Tibial nerve (tissue), 4 donors: ENCODE measurements at regions not wholly inside any gene's neighbourhood (a gene's known extent, or its start where the extent isn't known, plus 50 kb on each side); places are given as distances from the start of the nearest gene placed in this dataset.

Experiments
- DNase-seq, 2 donors: peaks; one replicate each; pipeline ENCODE4 v3.0.0-alpha.2; 2019; ENCODE audit warnings: low spot score in 2 of 2
- H3K27ac ChIP-seq, 4 donors: fragments of 200-600 bp; sonication (generic) in 3 of 4; one replicate each; pipeline ENCODE4 v1.5.1; 2017 to 2019; ENCODE audit warnings: mild to moderate bottlenecking in 1 of 4
- H3K27me3 ChIP-seq, 2 donors: fragments of 200-600 bp; sonication (generic) in 1 of 2; one replicate each; pipeline versions ENCODE4 v1.5.1 to v1.6.0; 2017 to 2019
- H3K36me3 ChIP-seq, 3 donors: fragments of 200-600 bp; sonication (generic); one replicate each; pipeline ENCODE4 v1.5.1; 2018 to 2019
- H3K4me1 ChIP-seq, 4 donors: fragments of 200-600 bp; sonication (generic) in 3 of 4; one replicate each; pipeline ENCODE4 v1.5.1; 2017 to 2019
- H3K4me3 ChIP-seq, 4 donors: fragments of 200-600 bp; sonication (generic) in 3 of 4; one replicate each; pipeline ENCODE4 v1.5.1; 2017 to 2019; ENCODE audit warnings: mild to moderate bottlenecking in 1 of 4, moderate library complexity in 1 of 4
- H3K9me3 ChIP-seq, 4 donors: fragments of 200-600 bp; sonication (generic) in 3 of 4; one replicate each; pipeline ENCODE4 v1.5.1; 2017 to 2019
- EP300 ChIP-seq, 2 donors: sonication (generic); formaldehyde crosslinking; IDR thresholded peaks; one replicate each; pipeline ENCODE4 v1.6.1; 2017; ENCODE audit warnings: antibody characterized with exemption in 2 of 2, mild to moderate bottlenecking in 1 of 2
- POLR2A ChIP-seq, 2 donors: fragments of 450-650 bp; IDR thresholded peaks; one replicate each; pipeline ENCODE4 v1.6.1; 2017; ENCODE audit warnings: antibody characterized with exemption in 2 of 2, mild to moderate bottlenecking in 2 of 2, moderate library complexity in 2 of 2
- WGBS, 2 donors: methylation state at CpG; one replicate each; pipeline ENCODE4 v1.1.5; 2018; 5-methylcytosine and 5-hydroxymethylcytosine counted together
- TF ChIP-seq, protein P1 (sequence below), 5 experiments: fragments of 200-600 bp in 3 of 5; fragments of 450-650 bp in 2 of 5; sonication (generic) in 3 of 5; IDR thresholded peaks; one replicate each; pipeline ENCODE4 v1.5.1; 2016 to 2019; ENCODE audit warnings: antibody characterized with exemption in 5 of 5, mild to moderate bottlenecking in 3 of 5, moderate library complexity in 2 of 5

DNA sequence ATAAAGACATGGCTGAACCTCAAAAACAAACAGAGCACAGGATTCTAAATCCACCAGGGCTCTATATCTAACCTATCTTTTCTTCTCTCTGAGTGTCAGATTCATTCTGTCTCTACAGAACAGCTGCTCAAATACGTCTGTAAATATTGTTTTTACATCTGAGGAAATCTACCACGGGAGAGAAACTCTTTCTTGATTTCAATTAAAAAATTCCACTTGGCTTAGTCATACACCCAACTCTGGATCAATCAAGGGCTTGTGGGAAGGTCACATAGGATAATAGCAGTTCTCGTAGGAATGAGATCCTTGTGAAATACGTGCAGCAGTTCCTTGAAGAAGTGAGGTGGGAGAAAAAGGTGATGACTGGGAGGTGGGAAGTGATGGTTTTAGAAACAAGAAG, 1355.7 kb upstream of the ADGRL2 start:
- Histone ChIP-seq H3K36me3 (no peaks in the 10 kb centered on the region), H3K4me1 (no peaks in the 10 kb centered on the region), H3K9me3 (no peaks in the 10 kb centered on the region), H3K27me3 (no peaks in the 10 kb centered on the region), H3K4me3 (no peak overlapping the region), H3K27ac (no peak overlapping the region)
- no peak for TF ChIP-seq POLR2A (IDR thresholded peaks at IDR 0.05)
- TF ChIP-seq, protein P1, sequence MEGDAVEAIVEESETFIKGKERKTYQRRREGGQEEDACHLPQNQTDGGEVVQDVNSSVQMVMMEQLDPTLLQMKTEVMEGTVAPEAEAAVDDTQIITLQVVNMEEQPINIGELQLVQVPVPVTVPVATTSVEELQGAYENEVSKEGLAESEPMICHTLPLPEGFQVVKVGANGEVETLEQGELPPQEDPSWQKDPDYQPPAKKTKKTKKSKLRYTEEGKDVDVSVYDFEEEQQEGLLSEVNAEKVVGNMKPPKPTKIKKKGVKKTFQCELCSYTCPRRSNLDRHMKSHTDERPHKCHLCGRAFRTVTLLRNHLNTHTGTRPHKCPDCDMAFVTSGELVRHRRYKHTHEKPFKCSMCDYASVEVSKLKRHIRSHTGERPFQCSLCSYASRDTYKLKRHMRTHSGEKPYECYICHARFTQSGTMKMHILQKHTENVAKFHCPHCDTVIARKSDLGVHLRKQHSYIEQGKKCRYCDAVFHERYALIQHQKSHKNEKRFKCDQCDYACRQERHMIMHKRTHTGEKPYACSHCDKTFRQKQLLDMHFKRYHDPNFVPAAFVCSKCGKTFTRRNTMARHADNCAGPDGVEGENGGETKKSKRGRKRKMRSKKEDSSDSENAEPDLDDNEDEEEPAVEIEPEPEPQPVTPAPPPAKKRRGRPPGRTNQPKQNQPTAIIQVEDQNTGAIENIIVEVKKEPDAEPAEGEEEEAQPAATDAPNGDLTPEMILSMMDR (IDR thresholded peaks at IDR 0.05): no peak
- TF ChIP-seq EP300 (IDR thresholded peaks at IDR 0.05): no peak
- WGBS, 2 donors: 33 to 35% methylated on average over 4 of the region's 4 CpGs
- no peak for DNase-seq

- H3K4me3 ChIP-seq: no peak overlapping the region
- H3K27ac ChIP-seq: no peak overlapping the region
- H3K36me3 ChIP-seq: no peaks in the 10 kb centered on the region
- no peaks in the 10 kb centered on the region for H3K27me3 ChIP-seq
- DNase-seq: no peak
- H3K4me1 ChIP-seq: no peaks in the 10 kb centered on the region
- WGBS, 2 donors: 71 to 77% methylated on average over 3 of the region's 3 CpGs
- TF ChIP-seq EP300 (IDR thresholded peaks at IDR 0.05): no peak
- TF ChIP-seq POLR2A (IDR thresholded peaks at IDR 0.05): no peak
- TF ChIP-seq, protein P1 (IDR thresholded peaks at IDR 0.05): no peak
- H3K9me3 ChIP-seq: no peaks in the 10 kb centered on the region
These were observed 1356.6 kb upstream of the ADGRL2 start for GRCh38 chr1:80444171-80444570.

- H3K27ac ChIP-seq: no peak overlapping the region
- TF ChIP-seq, protein P1 (IDR thresholded peaks at IDR 0.05): no peak
- TF ChIP-seq POLR2A (IDR thresholded peaks at IDR 0.05) (no peak), EP300 (IDR thresholded peaks at IDR 0.05) (no peak)
- no peaks in the 10 kb centered on the region for H3K27me3 ChIP-seq
- no peak overlapping the region for H3K4me3 ChIP-seq
- peaks cover 0 to 3% (median 0%) of the 10 kb centered on the region in 4 donors for H3K4me1 ChIP-seq
- no peak for DNase-seq
- H3K9me3 ChIP-seq: no peaks in the 10 kb centered on the region
- 84 to 91% methylated on average over 7 of the region's 7 CpGs for WGBS, 2 donors
- H3K36me3 ChIP-seq: no peaks in the 10 kb centered on the region
These were observed 1359.1 kb upstream of the ADGRL2 start for GRCh38 chr1:80441664-80442063.

- WGBS, 2 donors: 43 to 50% methylated on average over 1 of the region's 1 CpG
- DNase-seq: no peak
- H3K36me3 ChIP-seq: no peaks in the 10 kb centered on the region
- no peak overlapping the region for H3K4me3 ChIP-seq
- H3K9me3 ChIP-seq: peaks cover 0 to 3% (median 0%) of the 10 kb centered on the region in 4 donors
- TF ChIP-seq, protein P1 (IDR thresholded peaks at IDR 0.05): no peak
- no peak for TF ChIP-seq EP300 (IDR thresholded peaks at IDR 0.05)
- TF ChIP-seq POLR2A (IDR thresholded peaks at IDR 0.05): no peak
- H3K27me3 ChIP-seq: no peaks in the 10 kb centered on the region
- no peak overlapping the region for H3K27ac ChIP-seq
- H3K4me1 ChIP-seq: peaks cover 0 to 3% (median 0%) of the 10 kb centered on the region in 4 donors
These were observed 1363.9 kb upstream of the ADGRL2 start for GRCh38 chr1:80436851-80437250.

DNA sequence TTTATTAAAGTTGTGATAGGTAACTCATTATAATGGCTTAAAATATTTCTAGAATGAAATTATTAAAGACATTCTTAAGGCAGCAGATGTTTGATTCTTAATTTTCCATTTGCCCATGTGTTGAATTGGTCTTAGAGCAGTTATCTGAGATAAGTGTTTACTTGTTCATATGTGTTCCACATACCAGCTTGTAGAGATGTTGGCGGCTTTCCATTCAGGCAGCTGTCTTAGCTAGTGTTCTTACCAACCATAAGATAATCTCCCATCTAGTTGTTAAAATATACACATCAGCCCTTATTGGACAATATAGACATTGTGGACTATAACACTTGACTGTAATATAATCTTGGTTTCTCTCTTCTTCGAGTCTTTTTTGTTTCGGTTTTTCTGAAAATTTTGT, 1372.9 kb upstream of the ADGRL2 start:
- 94% methylated on average over 3 of the region's 3 CpGs for WGBS, 2 donors
- Histone ChIP-seq H3K4me3 (no peak overlapping the region), H3K27ac (no peak overlapping the region), H3K36me3 (no peaks in the 10 kb centered on the region), H3K27me3 (no peaks in the 10 kb centered on the region), H3K9me3 (no peaks in the 10 kb centered on the region), H3K4me1 (no peaks in the 10 kb centered on the region)
- no peak for TF ChIP-seq POLR2A (IDR thresholded peaks at IDR 0.05)
- no peak for DNase-seq

DNA sequence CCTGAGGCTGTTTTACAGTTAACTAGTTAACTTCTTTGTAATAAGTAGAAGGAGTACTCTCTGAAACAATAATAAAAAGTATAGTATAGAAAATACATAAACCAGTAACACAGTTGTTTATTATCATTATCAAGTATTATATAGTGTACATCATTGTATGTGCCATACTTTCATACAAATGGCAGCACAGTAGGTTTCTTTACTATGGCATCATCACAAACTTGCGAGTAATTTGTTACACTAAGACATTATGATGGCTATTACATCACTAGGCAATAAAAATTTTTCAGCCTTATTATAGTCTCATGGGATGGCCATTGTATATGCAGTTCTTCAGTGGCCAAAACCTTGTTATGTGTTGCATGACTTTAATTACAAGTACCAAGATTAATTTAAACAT, 1376.5 kb upstream of the ADGRL2 start:
- TF ChIP-seq, protein P1 (IDR thresholded peaks at IDR 0.05): no peak
- TF ChIP-seq POLR2A (IDR thresholded peaks at IDR 0.05) (no peak), EP300 (IDR thresholded peaks at IDR 0.05) (no peak)
- no peaks in the 10 kb centered on the region for H3K4me1 ChIP-seq

More for the DNA sequence above, 1376.5 kb upstream of the ADGRL2 start:
- H3K4me3 ChIP-seq: no peak overlapping the region
- DNase-seq: no peak
- H3K27ac ChIP-seq: no peak overlapping the region
- H3K36me3 ChIP-seq: no peaks in the 10 kb centered on the region
- H3K27me3 ChIP-seq: no peaks in the 10 kb centered on the region
- no peaks in the 10 kb centered on the region for H3K9me3 ChIP-seq
- 63 to 76% methylated on average over 1 of the region's 1 CpG for WGBS, 2 donors
